ENCODE measurements at regions not wholly inside any gene's neighbourhood (a gene's known extent, or its start where the extent isn't known, plus 50 kb on each side); places are given as distances from the start of the nearest gene placed in this dataset.
A peak's percentile ranks its signal among the peaks of the same experiment; 100 is the strongest.

- TF ChIP-seq ASH1L (IDR thresholded peaks at IDR 0.05; ENCODE audit: borderline replicate concordance, low read depth, partially characterized antibody), result no peak
- TF ChIP-seq ETV1 (tag; conservative IDR thresholded peaks at IDR 0.05; ENCODE audit: low read depth), result 0 out of 2 replicates have a peak, but pooled peaks have one; percentile 29
Observed at GRCh38 chr7:42621543-42622219, 290.2 kb downstream of the C7orf25 start (continued).

- H3K36me3 ChIP-seq (ENCODE audit: control insufficient read depth, insufficient read depth, low read length), result no peaks in the 10 kb centered on the region
- H3K4me2 ChIP-seq (ENCODE audit: insufficient read depth, low read length), result peak overlapping the region; percentile 26; the same call in 1 of the 2 replicates
- peaks cover 0 to 15% of the 10 kb centered on the region in 2 experiments; a peak in 2 of 5 replicates for H3K4me1 ChIP-seq (replicated peaks in 1 of 2; ENCODE audit: control insufficient read depth in 2 of 2, insufficient read depth in 2 of 2, low read length in 2 of 2)
- POLR2A ChIA-PET, result interaction anchor here (1.0 kb wide), 1 partner anchor 30 kb away, joined by 3 read pairs; no protein-coding TSS in a partner anchor
- H2AFZ ChIP-seq (ENCODE audit: low read depth, low read length), result peak overlapping the region; percentile 51
- no peaks in the 10 kb centered on the region for H3K9me3 ChIP-seq (replicated peaks; ENCODE audit: control insufficient read depth, insufficient read depth, low read depth, low read length)
- no peaks in the 10 kb centered on the region for H4K20me1 ChIP-seq (replicated peaks; ENCODE audit: control insufficient read depth, insufficient read depth, low read length)
- DNase-seq (ENCODE audit: extremely low read depth in 1 of 4, low spot score in 3 of 4) (peak in 2 of 4 experiments; percentile 6 to 8), FAIRE-seq (no peak), ATAC-seq (peak; percentile 82)
- intact Hi-C loops (cut with micrococcal nuclease) (no loop called here), in situ Hi-C loops (cut with MboI) (no loop called here)
- H3K9me1 ChIP-seq (ENCODE audit: control insufficient read depth, insufficient read depth, low read length), result no peaks in the 10 kb centered on the region
- 8% methylated on average over 7 of the region's 7 CpGs for WGBS (ENCODE audit: insufficient coverage, low coverage, missing lambda C conversion rate)
- no peak overlapping the region for H3K4me3 ChIP-seq
- no peak overlapping the region; the same call in 2 of the 3 replicates for H3K27ac ChIP-seq (ENCODE audit: extremely low read depth, low read depth, low read length)
- H3K9ac ChIP-seq (ENCODE audit: insufficient read depth in 1 of 2, low read depth in 2 of 2, low read length in 2 of 2), result no peak overlapping the region
- H3K79me2 ChIP-seq (ENCODE audit: control insufficient read depth, insufficient read depth, low read length), result no peaks in the 10 kb centered on the region
- no TSS peak for BruUV-seq (replicated peaks)
- H3K27me3 ChIP-seq (ENCODE audit: control insufficient read depth in 2 of 2, insufficient read depth in 2 of 2, low read length in 2 of 2), result no peaks in the 10 kb centered on the region
- CTCF ChIA-PET (ENCODE audit: low intra/inter-chr PET ratio), result no interaction called here
- TF ChIP-seq ZNF280A (IDR thresholded peaks at IDR 0.05; ENCODE audit: low read depth, partially characterized antibody) (no peak), TAF7 (tag; IDR thresholded peaks at IDR 0.05) (no peak), NCOA1 (IDR thresholded peaks at IDR 0.05; ENCODE audit: low read depth) (no peak), E2F5 (CRISPR knock-in tag; IDR thresholded peaks at IDR 0.05) (no peak), ID3 (CRISPR knock-in tag; IDR thresholded peaks at IDR 0.05) (no peak), ID3 (tag; IDR thresholded peaks at IDR 0.05) (no peak), MAX (CRISPR knock-in tag; IDR thresholded peaks at IDR 0.05) (no peak), ZKSCAN3 (CRISPR knock-in tag; IDR thresholded peaks at IDR 0.05) (no peak), CHD2 (IDR thresholded peaks at IDR 0.05; ENCODE audit: low read depth, low read length) (no peak), NFXL1 (CRISPR knock-in tag; IDR thresholded peaks at IDR 0.05) (no peak), STAT5A (IDR thresholded peaks at IDR 0.05; ENCODE audit: borderline replicate concordance, low read length) (no peak), TEAD2 (tag; IDR thresholded peaks at IDR 0.05) (no peak), ARID3B (CRISPR knock-in tag; IDR thresholded peaks at IDR 0.05; ENCODE audit: borderline replicate concordance) (no peak), GTF2A2 (tag; IDR thresholded peaks at IDR 0.05) (no peak)
Observed at GRCh38 chr7:42618651-42619360, 293.1 kb downstream of the C7orf25 start.

All from K562 (cell line).